Progenitor cell of endocrine pancreas (in vitro differentiated cells): ENCODE measurements at regions not wholly inside any gene's neighbourhood (a gene's known extent, or its start where the extent isn't known, plus 50 kb on each side); places are given as distances from the start of the nearest gene placed in this dataset.
"Not testable (repeated sequence)": the region's sequence is repeated elsewhere in the genome, so short reads cannot be mapped to it uniquely, and the experiment has no call there.

Experiments
- DNase-seq: peaks from one replicate; pipeline ENCODE4 v3.0.0; 2021; ENCODE audit warnings: low spot score; ENCODE audit not compliant: unreplicated experiment
- H3K27ac Mint-ChIP-seq: 2 replicates; pipeline ENCODE4 v1.8.0; 2021; ENCODE audit warnings: mild to moderate bottlenecking, moderate library complexity, mixed read lengths
- H3K27me3 Mint-ChIP-seq: 2 replicates; pipeline ENCODE4 v1.8.0; 2021; ENCODE audit warnings: mixed read lengths
- H3K36me3 Mint-ChIP-seq: 2 replicates; pipeline ENCODE4 v1.8.0; 2022; ENCODE audit warnings: mixed read lengths; ENCODE audit not compliant: insufficient read depth
- H3K4me1 Mint-ChIP-seq: 2 replicates; pipeline ENCODE4 v1.8.0; 2021; ENCODE audit warnings: low read depth, mixed read lengths
- H3K4me3 Mint-ChIP-seq: 2 replicates; pipeline ENCODE4 v1.8.0; 2021; ENCODE audit warnings: low read depth, mild to moderate bottlenecking, moderate library complexity, mixed read lengths
- H3K9me3 Mint-ChIP-seq: 2 replicates; pipeline ENCODE4 v1.8.0; 2021; ENCODE audit warnings: low read depth, mixed read lengths
- CTCF ChIP-seq: fragments of 200-600 bp; sonication (generic); IDR thresholded peaks from one replicate; pipeline ENCODE4 v1.5.0; 2021; ENCODE audit warnings: antibody characterized with exemption, mild to moderate bottlenecking; ENCODE audit not compliant: unreplicated experiment

GRCh38 chr10:27345455-27345920 is 104.9 kb upstream of the ACBD5 start:
- H3K9me3 Mint-ChIP-seq, result no peaks in the 10 kb centered on the region

DNA sequence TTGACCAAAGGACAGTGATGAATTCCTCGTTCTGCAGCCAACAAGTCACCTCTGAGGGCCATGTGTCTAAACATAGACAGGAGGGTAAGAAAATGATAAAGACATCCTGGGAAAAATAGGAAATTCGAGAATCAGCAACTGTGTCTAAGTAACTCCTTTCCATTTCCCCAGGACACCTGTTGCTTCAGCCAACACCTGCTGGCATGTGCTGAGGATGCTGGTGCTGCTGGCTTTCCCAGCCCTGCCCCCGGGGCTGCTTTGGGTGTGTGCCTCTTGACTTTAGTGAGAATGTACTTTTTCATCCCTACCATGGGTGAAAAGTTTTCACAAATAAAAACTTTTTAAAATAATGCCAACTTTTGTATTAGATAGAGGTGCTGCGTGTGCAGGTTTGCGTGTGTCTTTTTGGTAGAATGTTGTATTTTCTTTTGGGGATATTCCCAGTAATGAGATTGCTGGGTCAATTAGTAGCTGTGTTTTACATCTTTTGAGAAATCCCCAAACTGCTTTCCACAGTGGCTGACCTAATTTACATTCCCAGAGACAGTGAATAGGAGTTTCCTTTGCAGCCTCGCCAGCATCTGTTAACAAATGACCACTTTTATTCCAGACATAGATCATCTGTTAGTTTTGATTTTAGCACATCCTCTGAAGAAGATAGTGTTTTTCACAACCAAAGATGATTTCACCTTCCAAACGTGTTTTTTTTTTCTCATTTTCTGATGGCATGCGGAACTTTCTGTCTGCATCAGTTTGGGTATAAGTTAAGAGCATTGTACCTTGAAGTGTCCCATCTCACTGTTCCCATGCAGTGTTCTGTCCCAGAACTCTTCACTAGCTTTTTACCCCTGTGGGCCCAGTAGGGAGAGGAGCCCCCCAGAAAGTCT is 104.2 kb upstream of the ACBD5 start:
- Mint-ChIP-seq H3K27ac (no peak overlapping the region), H3K9me3 (no peaks in the 10 kb centered on the region), H3K27me3 (peaks cover 11% of the 10 kb centered on the region), H3K4me3 (no peak overlapping the region), H3K4me1 (peaks cover 6% of the 10 kb centered on the region), H3K36me3 (no peaks in the 10 kb centered on the region)
- DNase-seq, result no peak
- TF ChIP-seq CTCF, result no peak

More at GRCh38 chr10:27345455-27345920, 104.9 kb upstream of the ACBD5 start:
- DNase-seq, result no peak
- Mint-ChIP-seq H3K4me3 (no peak overlapping the region), H3K27ac (no peak overlapping the region), H3K27me3 (peaks cover 11% of the 10 kb centered on the region), H3K4me1 (peaks cover 6% of the 10 kb centered on the region), H3K36me3 (no peaks in the 10 kb centered on the region)
- TF ChIP-seq CTCF, result no peak

DNA sequence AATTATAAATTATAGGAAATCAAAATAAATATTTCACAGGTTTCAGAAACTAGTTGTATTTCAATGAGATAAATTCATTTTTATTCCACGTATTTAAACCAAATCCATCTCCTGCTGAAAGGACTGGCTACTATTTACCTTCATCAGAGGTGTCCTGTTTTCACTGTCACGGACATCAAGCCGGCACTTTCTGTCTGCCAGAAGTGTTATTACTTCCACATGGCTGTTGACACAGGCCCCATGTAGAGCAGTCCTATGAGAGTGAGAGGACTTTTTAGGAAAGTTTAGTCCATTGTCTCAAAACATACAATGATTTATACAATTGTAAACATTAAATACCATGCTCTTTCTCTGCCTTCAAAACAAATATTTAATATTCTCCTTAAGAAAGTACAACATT is 100.4 kb upstream of the ACBD5 start:
- H3K9me3 Mint-ChIP-seq, result no peaks in the 10 kb centered on the region
- TF ChIP-seq CTCF, result no peak
- peaks cover 8% of the 10 kb centered on the region for H3K27me3 Mint-ChIP-seq
- H3K4me1 Mint-ChIP-seq, result peaks cover 7% of the 10 kb centered on the region
- no peak overlapping the region for H3K27ac Mint-ChIP-seq
- no peaks in the 10 kb centered on the region for H3K36me3 Mint-ChIP-seq
- no peak overlapping the region for H3K4me3 Mint-ChIP-seq
- DNase-seq, result no peak

- DNase-seq, H3K4me3 Mint-ChIP-seq, H3K36me3 Mint-ChIP-seq, H3K9me3 Mint-ChIP-seq, H3K27me3 Mint-ChIP-seq, H3K27ac Mint-ChIP-seq, H3K4me1 Mint-ChIP-seq: not testable (repeated sequence)
These were observed 94.6 kb upstream of the ACBD5 start for GRCh38 chr10:27335246-27335645.

- no peak overlapping the region for H3K4me3 Mint-ChIP-seq
- no peak overlapping the region for H3K27ac Mint-ChIP-seq
- DNase-seq, result no peak
- TF ChIP-seq CTCF, result no peak
- H3K36me3 Mint-ChIP-seq, result no peaks in the 10 kb centered on the region
- no peaks in the 10 kb centered on the region for H3K27me3 Mint-ChIP-seq
- peaks cover 5% of the 10 kb centered on the region for H3K9me3 Mint-ChIP-seq
- H3K4me1 Mint-ChIP-seq, result no peaks in the 10 kb centered on the region
These were observed 89.5 kb upstream of the ACBD5 start for GRCh38 chr10:27330074-27330473.

DNA sequence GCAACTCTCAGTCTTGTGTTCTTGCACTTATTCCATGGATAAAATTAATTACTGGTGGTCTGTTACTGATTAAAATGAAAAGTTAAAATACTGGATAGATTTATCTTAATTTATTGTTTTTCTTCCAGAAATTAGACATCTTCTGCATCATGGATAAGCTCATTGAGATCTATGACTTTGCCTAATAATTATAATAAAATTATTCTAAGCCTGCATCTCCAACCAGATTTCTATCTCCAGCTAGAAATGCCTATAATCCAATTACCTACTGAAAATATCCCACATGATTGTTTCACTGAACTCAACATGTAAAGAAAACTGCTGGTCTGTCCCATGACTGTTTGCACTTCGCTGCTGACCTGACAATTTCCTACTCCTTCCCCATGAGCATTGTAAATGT is 88.3 kb upstream of the ACBD5 start:
- TF ChIP-seq CTCF, result no peak
- Mint-ChIP-seq H3K4me3 (no peak overlapping the region), H3K4me1 (no peaks in the 10 kb centered on the region), H3K27ac (no peak overlapping the region), H3K27me3 (no peaks in the 10 kb centered on the region), H3K9me3 (peaks cover 5% of the 10 kb centered on the region), H3K36me3 (no peaks in the 10 kb centered on the region)
- DNase-seq, result no peak

GRCh38 chr10:27326748-27327147 is 86.2 kb upstream of the ACBD5 start:
- H3K4me3 Mint-ChIP-seq, DNase-seq, H3K9me3 Mint-ChIP-seq, H3K27me3 Mint-ChIP-seq, H3K27ac Mint-ChIP-seq, H3K4me1 Mint-ChIP-seq, H3K36me3 Mint-ChIP-seq: not testable (repeated sequence)
